ENCODE measurements at regions not wholly inside any gene's neighbourhood (a gene's known extent, or its start where the extent isn't known, plus 50 kb on each side); places are given as distances from the start of the nearest gene placed in this dataset.

GRCh38 chr2:75820693-75821092 is 110.0 kb upstream of the GCFC2 start:
- TF ChIP-seq, protein P1, sequence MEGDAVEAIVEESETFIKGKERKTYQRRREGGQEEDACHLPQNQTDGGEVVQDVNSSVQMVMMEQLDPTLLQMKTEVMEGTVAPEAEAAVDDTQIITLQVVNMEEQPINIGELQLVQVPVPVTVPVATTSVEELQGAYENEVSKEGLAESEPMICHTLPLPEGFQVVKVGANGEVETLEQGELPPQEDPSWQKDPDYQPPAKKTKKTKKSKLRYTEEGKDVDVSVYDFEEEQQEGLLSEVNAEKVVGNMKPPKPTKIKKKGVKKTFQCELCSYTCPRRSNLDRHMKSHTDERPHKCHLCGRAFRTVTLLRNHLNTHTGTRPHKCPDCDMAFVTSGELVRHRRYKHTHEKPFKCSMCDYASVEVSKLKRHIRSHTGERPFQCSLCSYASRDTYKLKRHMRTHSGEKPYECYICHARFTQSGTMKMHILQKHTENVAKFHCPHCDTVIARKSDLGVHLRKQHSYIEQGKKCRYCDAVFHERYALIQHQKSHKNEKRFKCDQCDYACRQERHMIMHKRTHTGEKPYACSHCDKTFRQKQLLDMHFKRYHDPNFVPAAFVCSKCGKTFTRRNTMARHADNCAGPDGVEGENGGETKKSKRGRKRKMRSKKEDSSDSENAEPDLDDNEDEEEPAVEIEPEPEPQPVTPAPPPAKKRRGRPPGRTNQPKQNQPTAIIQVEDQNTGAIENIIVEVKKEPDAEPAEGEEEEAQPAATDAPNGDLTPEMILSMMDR (IDR thresholded peaks at IDR 0.05; ENCODE audit: extremely low read depth, low read depth, low read length), result no peak
- Histone ChIP-seq H3K27ac (ENCODE audit: low read depth, low read length) (no peak overlapping the region), H4K20me1 (ENCODE audit: insufficient read depth, low read length) (no peaks in the 10 kb centered on the region), H3K4me1 (ENCODE audit: insufficient read depth, low read length) (no peaks in the 10 kb centered on the region), H3K4me3 (ENCODE audit: insufficient read depth, low read length) (no peak overlapping the region), H3K27me3 (ENCODE audit: insufficient read depth, low read length) (no peaks in the 10 kb centered on the region), H3K79me2 (ENCODE audit: insufficient read depth, low read length) (no peaks in the 10 kb centered on the region), H3K4me2 (ENCODE audit: insufficient read depth, low read length) (no peak overlapping the region), H3K9me3 (ENCODE audit: low read depth, low read length) (peaks cover 2% of the 10 kb centered on the region), H2AFZ (ENCODE audit: low read length) (no peak overlapping the region), H3K36me3 (ENCODE audit: insufficient read depth, low read length) (no peaks in the 10 kb centered on the region)
- DNase-seq (ENCODE audit: insufficient read length, low spot score, missing footprints), result no peak

DNA sequence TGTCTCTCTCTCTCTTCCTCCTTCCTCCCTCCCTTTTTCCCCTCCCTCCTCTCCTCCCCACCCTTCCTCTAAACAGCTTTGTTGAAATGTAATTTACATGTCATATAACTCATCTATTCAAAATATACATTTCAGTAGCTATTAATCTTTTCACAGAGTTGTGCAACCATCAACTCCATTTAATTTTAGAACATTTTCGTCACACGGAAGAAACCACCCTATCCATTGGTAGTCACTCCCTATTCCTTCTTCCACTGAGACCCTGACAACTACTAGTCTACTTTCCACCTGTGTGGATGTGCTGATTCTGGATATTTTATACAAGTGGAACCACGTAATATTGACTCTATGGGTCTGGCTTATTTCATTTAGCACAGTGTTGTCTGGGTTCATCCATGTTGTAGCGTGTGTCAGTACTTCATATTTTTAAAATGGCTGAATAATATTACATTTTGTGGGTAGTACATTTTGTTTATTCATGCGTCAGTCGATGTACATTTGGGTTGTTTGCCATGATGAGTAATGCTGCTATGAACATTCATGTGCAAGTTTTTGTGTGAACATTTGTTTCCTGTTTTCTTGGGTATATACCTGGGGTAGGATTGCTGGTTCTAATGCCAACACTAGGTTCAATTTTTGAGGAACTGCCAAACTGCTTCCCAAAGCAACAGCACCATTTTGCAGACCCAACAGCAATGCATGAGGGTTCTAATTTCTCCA is 100.1 kb upstream of the GCFC2 start:
- TF ChIP-seq, protein P1 (IDR thresholded peaks at IDR 0.05; ENCODE audit: extremely low read depth, low read depth, low read length), result no peak

GRCh38 chr2:75808793-75809535 is 98.2 kb upstream of the GCFC2 start:
- no peak for DNase-seq (ENCODE audit: insufficient read length, low spot score, missing footprints)
- Histone ChIP-seq H4K20me1 (ENCODE audit: insufficient read depth, low read length) (no peaks in the 10 kb centered on the region), H3K4me2 (ENCODE audit: insufficient read depth, low read length) (no peak overlapping the region), H3K36me3 (ENCODE audit: insufficient read depth, low read length) (no peaks in the 10 kb centered on the region), H3K9me3 (ENCODE audit: low read depth, low read length) (no peaks in the 10 kb centered on the region), H3K27ac (ENCODE audit: low read depth, low read length) (no peak overlapping the region), H2AFZ (ENCODE audit: low read length) (no peak overlapping the region), H3K4me3 (ENCODE audit: insufficient read depth, low read length) (no peak overlapping the region), H3K27me3 (ENCODE audit: insufficient read depth, low read length) (no peaks in the 10 kb centered on the region), H3K79me2 (ENCODE audit: insufficient read depth, low read length) (no peaks in the 10 kb centered on the region), H3K4me1 (ENCODE audit: insufficient read depth, low read length) (no peaks in the 10 kb centered on the region)
- TF ChIP-seq, protein P1 (IDR thresholded peaks at IDR 0.05; ENCODE audit: extremely low read depth, low read depth, low read length), result no peak

More for the DNA sequence above, 100.1 kb upstream of the GCFC2 start:
- Histone ChIP-seq H4K20me1 (ENCODE audit: insufficient read depth, low read length) (no peaks in the 10 kb centered on the region), H3K4me1 (ENCODE audit: insufficient read depth, low read length) (no peaks in the 10 kb centered on the region), H3K27ac (ENCODE audit: low read depth, low read length) (no peak overlapping the region), H3K36me3 (ENCODE audit: insufficient read depth, low read length) (no peaks in the 10 kb centered on the region), H3K79me2 (ENCODE audit: insufficient read depth, low read length) (no peaks in the 10 kb centered on the region), H3K4me2 (ENCODE audit: insufficient read depth, low read length) (no peak overlapping the region), H2AFZ (ENCODE audit: low read length) (no peak overlapping the region), H3K4me3 (ENCODE audit: insufficient read depth, low read length) (no peak overlapping the region), H3K27me3 (ENCODE audit: insufficient read depth, low read length) (no peaks in the 10 kb centered on the region), H3K9me3 (ENCODE audit: low read depth, low read length) (no peaks in the 10 kb centered on the region)
- DNase-seq (ENCODE audit: insufficient read length, low spot score, missing footprints), result no peak

GRCh38 chr2:75807992-75808391 is 97.3 kb upstream of the GCFC2 start:
- no peaks in the 10 kb centered on the region for H3K9me3 ChIP-seq (ENCODE audit: low read depth, low read length)
- no peak for DNase-seq (ENCODE audit: insufficient read length, low spot score, missing footprints)
- no peaks in the 10 kb centered on the region for H3K36me3 ChIP-seq (ENCODE audit: insufficient read depth, low read length)
- no peak overlapping the region for H3K4me2 ChIP-seq (ENCODE audit: insufficient read depth, low read length)
- no peak overlapping the region for H3K4me3 ChIP-seq (ENCODE audit: insufficient read depth, low read length)
- H3K27ac ChIP-seq (ENCODE audit: low read depth, low read length), result no peak overlapping the region
- H3K4me1 ChIP-seq (ENCODE audit: insufficient read depth, low read length), result no peaks in the 10 kb centered on the region
- H2AFZ ChIP-seq (ENCODE audit: low read length), result no peak overlapping the region
- H4K20me1 ChIP-seq (ENCODE audit: insufficient read depth, low read length), result no peaks in the 10 kb centered on the region
- no peaks in the 10 kb centered on the region for H3K79me2 ChIP-seq (ENCODE audit: insufficient read depth, low read length)
- TF ChIP-seq, protein P1 (IDR thresholded peaks at IDR 0.05; ENCODE audit: extremely low read depth, low read depth, low read length), result no peak
- H3K27me3 ChIP-seq (ENCODE audit: insufficient read depth, low read length), result no peaks in the 10 kb centered on the region
